Activated B cell treated with CpG ODN at 0.5 μM for 24 hours (primary cell): ENCODE measurements at regions not wholly inside any gene's neighbourhood (a gene's known extent, or its start where the extent isn't known, plus 50 kb on each side); places are given as distances from the start of the nearest gene placed in this dataset.

Experiments used
- ATAC-seq: fragments of 200-7000 bp; cut with Tn5 transposase; one replicate; pipeline ENCODE4 v1.10.0; 2021; ENCODE audit warnings: low read depth, mild to moderate bottlenecking, moderate library complexity
- CTCF ChIA-PET: fragments of 350-600 bp; sonication (Branson Sonifier 250); formaldehyde crosslinking; loops from one replicate; lab custom pipeline; 2021; ENCODE audit warnings: antibody characterized with exemption; lab: Charles Lee
- POLR2A ChIA-PET: fragments of 350-600 bp; sonication (Branson Sonifier 250); formaldehyde crosslinking; loops from one replicate; lab custom pipeline; 2021; ENCODE audit warnings: antibody characterized with exemption; lab: Charles Lee
- DNase-seq: peaks from one replicate; pipeline ENCODE4 v3.0.0; 2022
- H3K27ac Mint-ChIP-seq: one replicate; pipeline ENCODE4 v1.8.0; 2020; ENCODE audit warnings: mixed read lengths
- H3K27me3 Mint-ChIP-seq: one replicate; pipeline ENCODE4 v1.8.0; 2021; ENCODE audit warnings: mixed read lengths
- H3K36me3 Mint-ChIP-seq: one replicate; pipeline ENCODE4 v1.8.0; 2021; ENCODE audit warnings: low read depth, mixed read lengths
- H3K4me1 Mint-ChIP-seq: one replicate; pipeline ENCODE4 v1.8.0; 2021; ENCODE audit warnings: mixed read lengths
- H3K4me3 Mint-ChIP-seq: one replicate; pipeline ENCODE4 v1.8.0; 2020; ENCODE audit warnings: mild to moderate bottlenecking, mixed read lengths
- H3K9me3 Mint-ChIP-seq: one replicate; pipeline ENCODE4 v1.8.0; 2020; ENCODE audit warnings: mixed read lengths
- intact Hi-C: fragments of 100-400 bp; cut with micrococcal nuclease; formaldehyde crosslinking; loops from one replicate; pipeline ENCODE4 v1.15.1; 2024
- TF ChIP-seq, protein P1 (sequence below): fragments of 200-600 bp; IDR thresholded peaks from one replicate; pipeline ENCODE4 v1.8.0; 2022; ENCODE audit warnings: antibody characterized with exemption, mild to moderate bottlenecking

DNA sequence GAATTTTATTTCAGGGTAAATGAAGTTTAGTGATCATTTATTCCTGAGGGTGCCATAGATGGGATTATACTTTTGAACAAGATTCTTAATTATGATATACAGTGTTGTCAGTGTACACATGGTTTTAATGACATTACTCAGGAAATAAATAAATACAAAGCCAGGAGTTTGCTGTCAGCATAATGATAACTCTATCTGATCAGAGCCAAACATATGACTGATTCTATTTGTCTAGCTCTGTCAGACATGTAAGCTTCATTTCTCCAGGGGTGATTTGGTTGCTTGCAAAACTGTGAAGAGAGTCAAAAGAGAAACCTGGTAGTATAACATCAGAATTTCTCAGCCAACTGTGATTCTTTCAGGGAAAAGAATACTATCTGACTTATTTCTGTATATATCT is 1425.8 kb upstream of the C9orf72 start:
- intact Hi-C loops: no loop called here
- no peaks in the 10 kb centered on the region for H3K27me3 Mint-ChIP-seq
- no peak overlapping the region for H3K27ac Mint-ChIP-seq
- no peak overlapping the region for H3K4me3 Mint-ChIP-seq
- peaks cover 5% of the 10 kb centered on the region for H3K9me3 Mint-ChIP-seq
- POLR2A ChIA-PET: no interaction called here
- H3K36me3 Mint-ChIP-seq: no peaks in the 10 kb centered on the region
- CTCF ChIA-PET: no interaction called here
- ATAC-seq (no peak), DNase-seq (no peak)
- no peaks in the 10 kb centered on the region for H3K4me1 Mint-ChIP-seq
- TF ChIP-seq, protein P1, sequence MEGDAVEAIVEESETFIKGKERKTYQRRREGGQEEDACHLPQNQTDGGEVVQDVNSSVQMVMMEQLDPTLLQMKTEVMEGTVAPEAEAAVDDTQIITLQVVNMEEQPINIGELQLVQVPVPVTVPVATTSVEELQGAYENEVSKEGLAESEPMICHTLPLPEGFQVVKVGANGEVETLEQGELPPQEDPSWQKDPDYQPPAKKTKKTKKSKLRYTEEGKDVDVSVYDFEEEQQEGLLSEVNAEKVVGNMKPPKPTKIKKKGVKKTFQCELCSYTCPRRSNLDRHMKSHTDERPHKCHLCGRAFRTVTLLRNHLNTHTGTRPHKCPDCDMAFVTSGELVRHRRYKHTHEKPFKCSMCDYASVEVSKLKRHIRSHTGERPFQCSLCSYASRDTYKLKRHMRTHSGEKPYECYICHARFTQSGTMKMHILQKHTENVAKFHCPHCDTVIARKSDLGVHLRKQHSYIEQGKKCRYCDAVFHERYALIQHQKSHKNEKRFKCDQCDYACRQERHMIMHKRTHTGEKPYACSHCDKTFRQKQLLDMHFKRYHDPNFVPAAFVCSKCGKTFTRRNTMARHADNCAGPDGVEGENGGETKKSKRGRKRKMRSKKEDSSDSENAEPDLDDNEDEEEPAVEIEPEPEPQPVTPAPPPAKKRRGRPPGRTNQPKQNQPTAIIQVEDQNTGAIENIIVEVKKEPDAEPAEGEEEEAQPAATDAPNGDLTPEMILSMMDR: no peak

DNA sequence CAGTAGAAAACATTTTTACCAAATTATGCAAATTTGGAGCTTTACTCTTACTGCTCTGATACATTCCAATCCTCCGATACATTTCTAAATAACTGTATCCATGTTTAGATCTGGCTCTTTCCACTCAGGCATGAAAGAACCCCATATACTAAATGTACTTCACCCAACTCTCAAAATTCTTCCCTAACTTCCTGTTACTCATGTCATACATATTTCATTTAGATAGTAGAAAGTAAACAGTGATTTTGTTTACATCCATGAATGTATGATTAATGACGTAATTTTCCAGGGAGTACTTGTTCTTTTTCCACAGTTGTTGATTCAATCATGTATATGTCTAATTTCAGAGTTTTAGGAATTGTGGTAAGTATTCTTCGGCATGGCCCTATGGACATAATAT is 1426.5 kb upstream of the C9orf72 start:
- no peaks in the 10 kb centered on the region for H3K27me3 Mint-ChIP-seq
- H3K4me3 Mint-ChIP-seq: no peak overlapping the region
- peaks cover 5% of the 10 kb centered on the region for H3K9me3 Mint-ChIP-seq
- ATAC-seq: no peak
- CTCF ChIA-PET: no interaction called here
- no peak for DNase-seq
- no peaks in the 10 kb centered on the region for H3K36me3 Mint-ChIP-seq
- no peaks in the 10 kb centered on the region for H3K4me1 Mint-ChIP-seq
- intact Hi-C loops: no loop called here
- POLR2A ChIA-PET: no interaction called here
- TF ChIP-seq, protein P1: no peak
- no peak overlapping the region for H3K27ac Mint-ChIP-seq

DNA sequence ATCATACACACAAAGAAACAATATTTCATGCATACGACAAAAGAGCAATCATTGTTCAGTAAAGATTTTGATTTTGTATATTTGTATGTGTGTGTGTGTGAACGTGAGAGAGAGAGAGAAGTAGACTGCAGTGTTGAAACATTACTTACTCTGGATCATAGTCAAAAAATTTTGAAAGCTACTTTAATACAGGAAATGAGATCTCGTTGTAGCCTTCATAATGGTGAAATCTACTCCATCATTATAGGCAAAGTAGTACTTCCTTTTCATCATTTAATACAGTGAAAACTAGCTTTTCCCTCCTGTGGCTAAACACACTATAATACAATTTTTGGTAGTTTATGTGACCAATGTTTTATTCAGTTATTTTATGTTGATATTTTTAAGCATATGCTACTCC is 1427.7 kb upstream of the C9orf72 start:
- Mint-ChIP-seq H3K9me3 (peaks cover 5% of the 10 kb centered on the region), H3K27me3 (no peaks in the 10 kb centered on the region), H3K36me3 (no peaks in the 10 kb centered on the region), H3K4me1 (no peaks in the 10 kb centered on the region), H3K4me3 (no peak overlapping the region), H3K27ac (no peak overlapping the region)
- DNase-seq: no peak
- intact Hi-C loops: no loop called here
- TF ChIP-seq, protein P1: no peak
- ChIA-PET CTCF (no interaction called here), POLR2A (no interaction called here)
- no peak for ATAC-seq

DNA sequence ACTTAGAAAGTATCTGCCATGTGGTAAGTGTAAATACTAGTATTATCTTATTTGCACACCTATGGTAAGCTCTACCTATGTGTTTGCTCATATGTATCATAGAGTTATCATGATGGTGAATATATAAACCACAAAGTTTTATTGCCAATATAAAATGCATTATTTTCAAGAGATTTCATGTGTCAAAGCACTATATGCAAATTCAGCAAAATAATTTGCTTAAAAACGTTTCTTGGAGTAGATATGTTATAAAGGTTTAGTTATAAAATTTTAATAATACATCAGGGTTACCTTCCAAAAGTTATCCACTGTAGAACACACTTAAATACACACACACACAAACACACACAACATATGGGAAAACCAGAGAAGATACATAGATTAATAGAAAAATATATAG is 1431.7 kb upstream of the C9orf72 start:
- Mint-ChIP-seq H3K27me3 (no peaks in the 10 kb centered on the region), H3K27ac (no peak overlapping the region), H3K9me3 (peaks cover 4% of the 10 kb centered on the region), H3K4me3 (no peak overlapping the region), H3K36me3 (no peaks in the 10 kb centered on the region), H3K4me1 (no peaks in the 10 kb centered on the region)
- ATAC-seq: no peak
- POLR2A ChIA-PET: no interaction called here
- TF ChIP-seq, protein P1: no peak
- CTCF ChIA-PET: no interaction called here
- intact Hi-C loops: no loop called here
- DNase-seq: no peak

DNA sequence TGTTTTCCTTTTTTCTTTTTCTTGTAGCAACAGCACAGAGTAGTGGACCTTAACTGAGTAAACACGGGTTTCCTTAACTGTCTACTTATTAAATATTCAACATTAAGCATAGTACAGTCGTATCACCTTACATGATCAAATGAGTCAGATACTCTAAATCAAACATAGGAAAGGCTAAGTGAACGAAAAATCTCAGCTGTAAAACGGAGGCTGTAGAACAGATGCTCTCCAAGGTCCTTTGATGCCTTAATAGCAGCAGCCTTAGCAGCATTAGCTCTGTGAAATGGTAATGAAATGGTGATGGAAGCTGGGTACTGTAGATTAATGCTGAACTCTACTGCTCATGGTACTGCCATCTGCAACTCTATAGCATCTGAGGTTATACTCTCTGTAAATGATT is 1433.3 kb upstream of the C9orf72 start:
- POLR2A ChIA-PET: no interaction called here
- Mint-ChIP-seq H3K27me3 (no peaks in the 10 kb centered on the region), H3K36me3 (no peaks in the 10 kb centered on the region), H3K4me3 (no peak overlapping the region), H3K9me3 (peaks cover 2% of the 10 kb centered on the region), H3K4me1 (no peaks in the 10 kb centered on the region), H3K27ac (no peak overlapping the region)
- CTCF ChIA-PET: no interaction called here
- ATAC-seq (no peak), DNase-seq (no peak)
- intact Hi-C loops: no loop called here
- TF ChIP-seq, protein P1: no peak
